Testis (tissue), 2 donors: ENCODE measurements at regions not wholly inside any gene's neighbourhood (a gene's known extent, or its start where the extent isn't known, plus 50 kb on each side); places are given as distances from the start of the nearest gene placed in this dataset.

ENCODE experiments used
- CTCF ChIP-seq, 3 experiments: fragments of 450-650 bp in 2 of 3; fragments of 200-600 bp in 1 of 3; sonication (generic) in 1 of 3; IDR thresholded peaks; one replicate each; pipeline ENCODE4 v1.5.1; 2016 to 2019; ENCODE audit warnings: antibody characterized with exemption in 3 of 3, mild to moderate bottlenecking in 2 of 3, moderate library complexity in 1 of 3
- POLR2A ChIP-seq: fragments of 450-650 bp; IDR thresholded peaks from one replicate; pipeline ENCODE4 v1.6.1; 2017; ENCODE audit warnings: antibody characterized with exemption, mild to moderate bottlenecking, moderate library complexity

- no peak for TF ChIP-seq CTCF (IDR thresholded peaks at IDR 0.05)
- no peak for TF ChIP-seq POLR2A
Observed at GRCh38 chr6:121806116-121806515, 370.7 kb downstream of the GJA1 start.
